ENCODE measurements at regions not wholly inside any gene's neighbourhood (a gene's known extent, or its start where the extent isn't known, plus 50 kb on each side); places are given as distances from the start of the nearest gene placed in this dataset.

DNA sequence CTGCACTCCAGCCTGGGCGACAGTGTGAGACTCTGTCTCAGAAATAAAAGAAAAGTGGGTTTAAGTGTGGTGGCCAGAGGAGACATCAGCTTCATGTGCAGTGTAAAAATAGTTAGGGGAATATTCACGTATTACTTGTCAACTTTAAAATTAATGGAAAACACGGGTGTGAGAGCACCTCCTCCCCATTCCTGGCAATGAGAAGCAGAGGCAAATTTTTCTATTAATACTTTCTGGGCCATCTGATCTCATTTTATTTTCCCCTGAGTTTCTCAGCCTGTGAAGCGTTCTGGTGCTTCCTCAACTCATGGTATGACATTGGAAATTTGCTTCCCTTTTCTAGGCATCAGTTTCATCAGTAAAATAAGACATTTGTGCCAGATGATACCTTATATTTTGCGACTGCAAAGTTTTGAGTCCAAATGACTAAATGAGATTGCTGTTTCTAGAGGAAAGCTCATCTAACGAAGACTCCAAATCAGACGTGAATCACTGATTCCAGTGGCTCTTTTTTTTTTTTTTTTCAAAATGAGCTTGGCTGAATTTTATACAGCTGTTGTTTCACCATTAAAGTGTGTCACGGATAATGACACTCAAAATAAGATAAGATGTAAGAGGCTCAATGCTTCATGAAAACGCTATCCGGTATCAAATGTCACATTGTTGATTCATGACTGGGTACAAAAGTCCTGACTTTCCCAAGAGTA, 104.6 kb downstream of the MSX2 start:
- TF ChIP-seq, protein P1, sequence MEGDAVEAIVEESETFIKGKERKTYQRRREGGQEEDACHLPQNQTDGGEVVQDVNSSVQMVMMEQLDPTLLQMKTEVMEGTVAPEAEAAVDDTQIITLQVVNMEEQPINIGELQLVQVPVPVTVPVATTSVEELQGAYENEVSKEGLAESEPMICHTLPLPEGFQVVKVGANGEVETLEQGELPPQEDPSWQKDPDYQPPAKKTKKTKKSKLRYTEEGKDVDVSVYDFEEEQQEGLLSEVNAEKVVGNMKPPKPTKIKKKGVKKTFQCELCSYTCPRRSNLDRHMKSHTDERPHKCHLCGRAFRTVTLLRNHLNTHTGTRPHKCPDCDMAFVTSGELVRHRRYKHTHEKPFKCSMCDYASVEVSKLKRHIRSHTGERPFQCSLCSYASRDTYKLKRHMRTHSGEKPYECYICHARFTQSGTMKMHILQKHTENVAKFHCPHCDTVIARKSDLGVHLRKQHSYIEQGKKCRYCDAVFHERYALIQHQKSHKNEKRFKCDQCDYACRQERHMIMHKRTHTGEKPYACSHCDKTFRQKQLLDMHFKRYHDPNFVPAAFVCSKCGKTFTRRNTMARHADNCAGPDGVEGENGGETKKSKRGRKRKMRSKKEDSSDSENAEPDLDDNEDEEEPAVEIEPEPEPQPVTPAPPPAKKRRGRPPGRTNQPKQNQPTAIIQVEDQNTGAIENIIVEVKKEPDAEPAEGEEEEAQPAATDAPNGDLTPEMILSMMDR (IDR thresholded peaks at IDR 0.05; ENCODE audit: insufficient read depth in 1 of 2, low read depth in 1 of 2, low read length in 1 of 2, severe bottlenecking in 1 of 2, unreplicated experiment in 1 of 2): no peak
- H3K4me1 Mint-ChIP-seq (ENCODE audit: low read depth, unreplicated experiment): no peaks in the 10 kb centered on the region
- intact Hi-C loops (cut with micrococcal nuclease; ENCODE audit: unreplicated experiment): no loop called here
- no peak overlapping the region for H3K4me3 Mint-ChIP-seq (ENCODE audit: unreplicated experiment)
- no peaks in the 10 kb centered on the region for H3K9me3 Mint-ChIP-seq (ENCODE audit: unreplicated experiment)
- ChIA-PET POLR2A (no interaction called here), CTCF (no interaction called here)
- no peaks in the 10 kb centered on the region for H3K36me3 Mint-ChIP-seq (ENCODE audit: insufficient read depth, unreplicated experiment)
- no peak for DNase-seq
- BruUV-seq (replicated peaks): no TSS peak
- no peaks in the 10 kb centered on the region for H3K27me3 ChIP-seq (replicated peaks; ENCODE audit: control insufficient read depth, insufficient read depth, low read length)
- H3K4me1 ChIP-seq: no peaks in the 10 kb centered on the region
- H3K27me3 Mint-ChIP-seq (ENCODE audit: insufficient read depth, unreplicated experiment): peaks cover 15% of the 10 kb centered on the region
- H3K27ac Mint-ChIP-seq (ENCODE audit: unreplicated experiment): no peak overlapping the region
- H3K9me3 ChIP-seq: no peaks in the 10 kb centered on the region
- H3K36me3 ChIP-seq (ENCODE audit: control insufficient read depth, insufficient read depth, low read length): no peaks in the 10 kb centered on the region
- no peak overlapping the region for H3K4me3 ChIP-seq (ENCODE audit: low read depth, low read length)

DNA sequence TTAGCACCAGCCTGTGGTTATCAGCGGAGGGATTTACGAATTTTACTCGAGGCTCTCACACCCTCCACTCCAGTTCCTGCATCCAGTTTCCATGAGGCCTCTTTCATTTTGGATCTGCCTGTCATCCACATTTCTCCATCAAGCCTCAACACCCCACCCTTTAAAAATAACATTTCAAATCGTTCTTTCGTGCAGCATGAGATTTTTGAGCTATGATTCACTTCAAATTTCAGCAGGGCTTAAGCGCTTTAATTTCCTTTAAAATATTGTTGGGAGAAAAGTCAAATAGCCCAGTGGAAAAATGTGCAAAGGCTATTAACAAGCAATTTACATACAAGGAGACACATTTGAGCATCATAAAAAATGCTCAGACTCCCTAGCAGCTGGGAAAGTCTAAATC, 103.2 kb downstream of the MSX2 start:
- no TSS peak for BruUV-seq (replicated peaks)
- Mint-ChIP-seq H3K4me1 (ENCODE audit: low read depth, unreplicated experiment) (no peaks in the 10 kb centered on the region), H3K27ac (ENCODE audit: unreplicated experiment) (no peak overlapping the region), H3K27me3 (ENCODE audit: insufficient read depth, unreplicated experiment) (peaks cover 16% of the 10 kb centered on the region), H3K4me3 (ENCODE audit: unreplicated experiment) (no peak overlapping the region), H3K9me3 (ENCODE audit: unreplicated experiment) (peaks cover 10% of the 10 kb centered on the region), H3K36me3 (ENCODE audit: insufficient read depth, unreplicated experiment) (no peaks in the 10 kb centered on the region)
- POLR2A ChIA-PET: no interaction called here
- DNase-seq: no peak
- Histone ChIP-seq H3K4me3 (ENCODE audit: low read depth, low read length) (no peak overlapping the region), H3K9me3 (no peaks in the 10 kb centered on the region), H3K36me3 (ENCODE audit: control insufficient read depth, insufficient read depth, low read length) (no peaks in the 10 kb centered on the region), H3K27me3 (replicated peaks; ENCODE audit: control insufficient read depth, insufficient read depth, low read length) (no peaks in the 10 kb centered on the region), H3K4me1 (no peaks in the 10 kb centered on the region)
- CTCF ChIA-PET: no interaction called here
- TF ChIP-seq, protein P1 (IDR thresholded peaks at IDR 0.05; ENCODE audit: insufficient read depth in 1 of 2, low read depth in 1 of 2, low read length in 1 of 2, severe bottlenecking in 1 of 2, unreplicated experiment in 1 of 2): no peak
- intact Hi-C loops (cut with micrococcal nuclease; ENCODE audit: unreplicated experiment): no loop called here

GRCh38 chr5:174825587-174825986, 101.2 kb downstream of the MSX2 start:
- H3K27ac Mint-ChIP-seq (ENCODE audit: unreplicated experiment): no peak overlapping the region
- intact Hi-C loops (cut with micrococcal nuclease; ENCODE audit: unreplicated experiment): no loop called here
- TF ChIP-seq, protein P1 (IDR thresholded peaks at IDR 0.05; ENCODE audit: insufficient read depth in 1 of 2, low read depth in 1 of 2, low read length in 1 of 2, severe bottlenecking in 1 of 2, unreplicated experiment in 1 of 2): no peak
- Histone ChIP-seq H3K9me3 (no peaks in the 10 kb centered on the region), H3K4me3 (ENCODE audit: low read depth, low read length) (no peak overlapping the region), H3K4me1 (no peaks in the 10 kb centered on the region), H3K27me3 (replicated peaks; ENCODE audit: control insufficient read depth, insufficient read depth, low read length) (no peaks in the 10 kb centered on the region), H3K36me3 (ENCODE audit: control insufficient read depth, insufficient read depth, low read length) (no peaks in the 10 kb centered on the region)
- no peaks in the 10 kb centered on the region for H3K4me1 Mint-ChIP-seq (ENCODE audit: low read depth, unreplicated experiment)
- no TSS peak for BruUV-seq (replicated peaks)
- ChIA-PET CTCF (no interaction called here), POLR2A (no interaction called here)
- H3K9me3 Mint-ChIP-seq (ENCODE audit: unreplicated experiment): peaks cover 21% of the 10 kb centered on the region
- DNase-seq: no peak
- H3K27me3 Mint-ChIP-seq (ENCODE audit: insufficient read depth, unreplicated experiment): peaks cover 20% of the 10 kb centered on the region
- H3K4me3 Mint-ChIP-seq (ENCODE audit: unreplicated experiment): no peak overlapping the region
- no peaks in the 10 kb centered on the region for H3K36me3 Mint-ChIP-seq (ENCODE audit: insufficient read depth, unreplicated experiment)
